Endothelial cell of umbilical vein (primary cell): ENCODE measurements at regions not wholly inside any gene's neighbourhood (a gene's known extent, or its start where the extent isn't known, plus 50 kb on each side); places are given as distances from the start of the nearest gene placed in this dataset.

ENCODE experiments used
- POLR2AphosphoS5 ChIP-seq: IDR thresholded peaks from 2 replicates; pipeline ENCODE4 v1.6.1; 2012; ENCODE audit warnings: low read depth, mild to moderate bottlenecking, control low read depth, low read length, moderate library complexity; ENCODE audit not compliant: insufficient read depth
- TF ChIP-seq, protein P1 (sequence below), 2 donors: IDR thresholded peaks; 1 replicate in 1 of 2; 2 replicates in 1 of 2; pipeline ENCODE4 v1.5.1; 2011; ENCODE audit warnings: low read length in 2 of 2, mild to moderate bottlenecking in 2 of 2, moderate library complexity in 2 of 2, control low read depth in 1 of 2, inconsistent platforms in 1 of 2, low read depth in 1 of 2; ENCODE audit not compliant: insufficient read depth in 1 of 2; ENCODE audit errors: extremely low read depth in 1 of 2

- TF ChIP-seq, protein P1, sequence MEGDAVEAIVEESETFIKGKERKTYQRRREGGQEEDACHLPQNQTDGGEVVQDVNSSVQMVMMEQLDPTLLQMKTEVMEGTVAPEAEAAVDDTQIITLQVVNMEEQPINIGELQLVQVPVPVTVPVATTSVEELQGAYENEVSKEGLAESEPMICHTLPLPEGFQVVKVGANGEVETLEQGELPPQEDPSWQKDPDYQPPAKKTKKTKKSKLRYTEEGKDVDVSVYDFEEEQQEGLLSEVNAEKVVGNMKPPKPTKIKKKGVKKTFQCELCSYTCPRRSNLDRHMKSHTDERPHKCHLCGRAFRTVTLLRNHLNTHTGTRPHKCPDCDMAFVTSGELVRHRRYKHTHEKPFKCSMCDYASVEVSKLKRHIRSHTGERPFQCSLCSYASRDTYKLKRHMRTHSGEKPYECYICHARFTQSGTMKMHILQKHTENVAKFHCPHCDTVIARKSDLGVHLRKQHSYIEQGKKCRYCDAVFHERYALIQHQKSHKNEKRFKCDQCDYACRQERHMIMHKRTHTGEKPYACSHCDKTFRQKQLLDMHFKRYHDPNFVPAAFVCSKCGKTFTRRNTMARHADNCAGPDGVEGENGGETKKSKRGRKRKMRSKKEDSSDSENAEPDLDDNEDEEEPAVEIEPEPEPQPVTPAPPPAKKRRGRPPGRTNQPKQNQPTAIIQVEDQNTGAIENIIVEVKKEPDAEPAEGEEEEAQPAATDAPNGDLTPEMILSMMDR (IDR thresholded peaks at IDR 0.05; ENCODE audit: extremely low read depth in 1 of 2, insufficient read depth in 1 of 2, low read depth in 1 of 2, low read length in 2 of 2), result no peak
- TF ChIP-seq POLR2AphosphoS5, result no peak
Measured at GRCh38 chr17:12421077-12421476, 244.6 kb upstream of the MYOCD start.
